GM12864 (cell line): ENCODE measurements at regions not wholly inside any gene's neighbourhood (a gene's known extent, or its start where the extent isn't known, plus 50 kb on each side); places are given as distances from the start of the nearest gene placed in this dataset.

Experiments used
- DNase-seq: peaks from one replicate; pipeline ENCODE4 v3.0.0-alpha.2; 2011; ENCODE audit warnings: low read depth
- H3K4me3 ChIP-seq: 2 replicates; pipeline ENCODE4 v1.5.1; 2011; ENCODE audit warnings: mild to moderate bottlenecking, low read depth, low read length, control low read depth
- TF ChIP-seq, protein P1 (sequence below): IDR thresholded peaks from 2 replicates; pipeline ENCODE4 v1.5.1; 2011; ENCODE audit warnings: low read depth, mild to moderate bottlenecking, moderate library complexity, low read length, control low read depth, inconsistent platforms; ENCODE audit errors: missing control alignments

DNA sequence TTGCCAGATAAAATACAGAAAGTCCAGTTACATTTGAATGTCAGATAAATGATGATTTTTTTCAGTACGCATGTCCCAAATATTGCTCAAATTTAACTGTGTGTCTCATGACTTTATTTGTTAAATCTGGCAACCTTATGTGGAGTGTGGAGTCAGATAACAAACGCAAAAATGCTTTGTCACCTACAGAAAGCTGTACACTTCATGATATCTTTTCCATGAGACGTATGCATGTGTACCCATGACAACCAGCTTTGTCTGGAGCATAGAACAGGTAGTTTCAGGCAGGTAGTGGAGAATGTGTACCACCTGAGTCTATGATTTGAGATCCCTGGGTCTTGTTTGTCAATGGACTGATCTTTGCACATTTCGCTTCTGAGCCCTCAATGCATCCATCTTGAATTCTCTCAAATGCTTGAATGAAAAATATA is 105.5 kb upstream of the CPEB4 start:
- no peak overlapping the region for H3K4me3 ChIP-seq
- no peak for DNase-seq
- TF ChIP-seq, protein P1, sequence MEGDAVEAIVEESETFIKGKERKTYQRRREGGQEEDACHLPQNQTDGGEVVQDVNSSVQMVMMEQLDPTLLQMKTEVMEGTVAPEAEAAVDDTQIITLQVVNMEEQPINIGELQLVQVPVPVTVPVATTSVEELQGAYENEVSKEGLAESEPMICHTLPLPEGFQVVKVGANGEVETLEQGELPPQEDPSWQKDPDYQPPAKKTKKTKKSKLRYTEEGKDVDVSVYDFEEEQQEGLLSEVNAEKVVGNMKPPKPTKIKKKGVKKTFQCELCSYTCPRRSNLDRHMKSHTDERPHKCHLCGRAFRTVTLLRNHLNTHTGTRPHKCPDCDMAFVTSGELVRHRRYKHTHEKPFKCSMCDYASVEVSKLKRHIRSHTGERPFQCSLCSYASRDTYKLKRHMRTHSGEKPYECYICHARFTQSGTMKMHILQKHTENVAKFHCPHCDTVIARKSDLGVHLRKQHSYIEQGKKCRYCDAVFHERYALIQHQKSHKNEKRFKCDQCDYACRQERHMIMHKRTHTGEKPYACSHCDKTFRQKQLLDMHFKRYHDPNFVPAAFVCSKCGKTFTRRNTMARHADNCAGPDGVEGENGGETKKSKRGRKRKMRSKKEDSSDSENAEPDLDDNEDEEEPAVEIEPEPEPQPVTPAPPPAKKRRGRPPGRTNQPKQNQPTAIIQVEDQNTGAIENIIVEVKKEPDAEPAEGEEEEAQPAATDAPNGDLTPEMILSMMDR, result no peak

DNA sequence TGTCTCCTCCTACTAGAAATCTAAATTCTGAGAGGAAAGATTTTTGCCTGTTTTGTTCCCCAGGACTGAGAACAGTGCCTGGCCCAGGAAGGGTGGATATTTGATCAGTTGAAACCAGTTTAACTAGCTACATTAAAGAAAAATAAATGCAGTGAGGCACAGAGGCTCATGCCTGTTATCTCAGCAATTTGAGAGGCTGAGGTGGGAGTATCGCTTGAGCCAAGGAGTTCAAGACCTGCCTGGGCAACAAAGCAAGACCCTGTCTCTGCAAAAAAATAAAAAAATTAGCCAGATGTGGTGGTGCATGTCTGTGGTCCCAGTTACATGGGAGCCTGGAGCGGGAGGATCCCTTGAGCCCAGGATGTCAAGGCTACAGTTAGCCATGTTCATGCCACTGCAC is 104.8 kb upstream of the CPEB4 start:
- TF ChIP-seq, protein P1, result no peak
- H3K4me3 ChIP-seq, result no peak overlapping the region
- DNase-seq, result no peak

DNA sequence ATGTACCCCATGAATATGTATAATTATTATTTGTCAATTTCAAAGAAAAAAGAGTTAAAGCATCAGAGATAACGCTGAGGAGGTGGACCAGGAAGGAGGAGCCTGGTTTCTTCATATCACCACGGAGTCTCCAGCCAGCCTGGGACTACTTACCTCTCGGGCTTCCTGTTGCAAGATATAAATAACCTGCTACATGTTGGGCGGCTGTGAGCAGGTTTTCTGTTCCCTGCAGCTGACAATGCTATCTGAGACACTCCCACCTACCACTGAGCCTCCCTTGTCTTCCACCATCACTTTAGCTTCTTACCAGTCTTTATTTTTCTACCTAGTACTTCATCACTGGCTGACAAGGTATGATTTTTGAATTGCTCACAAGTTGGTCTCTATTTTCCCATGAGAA is 102.7 kb upstream of the CPEB4 start:
- peak; percentile 36 for DNase-seq
- no peak overlapping the region for H3K4me3 ChIP-seq
- TF ChIP-seq, protein P1, result no peak

DNA sequence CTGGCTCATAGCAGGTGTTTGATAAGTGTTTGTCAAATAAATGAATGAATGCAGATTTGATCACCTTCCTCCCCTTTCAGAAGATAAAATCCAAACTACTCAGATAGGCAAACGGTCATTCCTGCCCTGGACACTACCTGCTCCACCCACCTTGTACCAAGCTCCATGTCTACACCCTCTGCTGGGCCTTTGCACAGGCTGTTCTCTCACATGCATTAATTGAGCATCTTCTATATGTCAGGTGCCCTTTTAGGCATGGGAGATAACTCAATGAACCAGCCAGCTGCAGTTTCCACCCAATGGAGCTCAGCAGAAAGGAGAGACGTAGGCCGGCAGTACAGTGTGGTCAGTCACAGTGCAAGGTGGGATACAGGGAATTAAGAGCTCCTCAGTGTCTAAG is 102.3 kb upstream of the CPEB4 start:
- TF ChIP-seq, protein P1, result no peak
- no peak for DNase-seq
- H3K4me3 ChIP-seq, result no peak overlapping the region

DNA sequence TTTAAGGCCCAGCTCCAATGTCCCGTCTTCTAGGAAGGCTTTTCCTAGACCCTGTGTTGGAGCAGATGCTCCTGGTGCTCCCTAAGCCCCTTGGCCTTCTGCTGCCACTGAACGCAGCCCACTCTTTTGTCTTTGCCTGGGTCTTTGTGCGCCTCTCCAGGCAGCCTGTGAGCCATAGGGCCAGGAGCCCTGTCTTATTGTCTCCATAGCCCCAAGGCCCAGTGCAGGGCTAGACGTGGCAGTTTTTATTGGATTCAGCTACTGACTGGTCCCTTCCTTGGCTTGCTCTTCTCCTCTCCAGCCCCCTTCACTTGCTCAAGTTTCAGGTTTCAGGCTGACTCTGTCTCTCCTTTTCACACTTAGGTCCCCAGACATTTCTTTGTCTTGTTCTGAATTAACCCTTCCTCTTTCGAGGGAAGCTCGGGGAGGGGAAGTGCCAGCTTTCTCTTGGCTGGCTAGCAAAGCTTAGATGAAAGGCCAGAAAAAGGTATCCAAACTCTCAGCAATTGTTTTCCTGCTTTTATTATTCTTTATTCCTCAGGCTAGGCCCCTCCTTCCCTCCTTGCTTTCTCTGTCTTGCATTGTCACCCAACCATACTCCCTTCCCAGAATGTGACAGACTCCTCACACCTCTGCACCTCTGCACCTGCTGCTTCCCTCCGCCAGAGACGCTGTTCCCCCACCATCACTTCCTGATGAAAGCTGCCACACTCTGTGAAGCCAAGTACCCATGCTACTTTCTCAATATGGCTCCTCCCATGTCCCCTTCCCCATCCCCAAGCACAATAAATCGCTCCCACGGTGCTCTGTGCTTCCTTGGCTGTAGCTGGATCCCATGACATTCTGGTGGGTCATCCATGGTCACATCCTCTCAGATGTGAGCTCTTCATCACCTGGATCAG is 101.6 kb upstream of the CPEB4 start:
- TF ChIP-seq, protein P1, result peak; percentile 99
- no peak overlapping the region for H3K4me3 ChIP-seq
- DNase-seq, result peak; percentile 53

DNA sequence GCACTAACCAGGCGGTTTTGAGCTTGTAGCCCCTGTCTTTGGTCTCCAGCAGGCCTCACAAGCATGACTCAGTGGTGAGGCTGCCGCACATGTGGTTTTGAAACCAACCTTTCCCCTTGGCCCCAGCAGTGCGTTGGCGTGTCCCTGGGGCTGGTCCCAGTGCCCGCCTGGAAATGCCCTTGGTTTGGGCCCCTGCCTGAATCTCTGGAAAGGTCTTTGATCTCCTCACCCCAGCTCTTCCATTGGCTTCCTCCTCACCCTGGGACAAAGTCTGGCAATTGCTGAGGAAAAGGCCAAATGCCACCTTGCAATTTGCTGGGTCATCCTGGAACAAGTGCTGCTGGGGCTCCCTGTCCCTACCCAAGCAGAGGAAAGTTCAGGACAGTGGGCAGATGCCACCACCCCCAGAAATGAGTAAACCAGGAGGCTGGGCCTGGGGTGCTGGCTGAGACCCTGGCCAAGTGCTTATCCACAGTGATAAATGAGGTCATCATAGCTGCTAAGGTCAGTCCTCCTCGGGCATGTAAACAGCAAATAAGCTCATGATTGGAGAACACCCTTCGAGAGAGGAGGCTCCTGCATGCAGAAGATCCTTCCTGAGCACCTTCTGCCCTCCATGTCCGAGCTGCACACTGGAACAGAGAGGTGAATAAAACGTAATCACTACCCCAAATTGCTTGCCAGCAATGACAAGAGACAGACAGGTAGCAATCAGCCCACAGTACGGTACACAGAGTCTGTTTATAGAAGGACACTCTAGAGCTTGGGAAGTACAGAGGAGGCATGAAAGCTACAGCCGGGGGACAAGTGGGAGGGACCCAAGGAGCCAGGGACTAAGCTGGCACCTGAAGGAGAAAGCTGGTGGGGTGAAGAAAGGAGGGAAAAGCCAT is 98.9 kb upstream of the CPEB4 start:
- DNase-seq, result peak; percentile 26
- H3K4me3 ChIP-seq, result no peak overlapping the region
- TF ChIP-seq, protein P1, result no peak
